ENCODE measurements at regions not wholly inside any gene's neighbourhood (a gene's known extent, or its start where the extent isn't known, plus 50 kb on each side); places are given as distances from the start of the nearest gene placed in this dataset.
"Not testable (repeated sequence)": the region's sequence is repeated elsewhere in the genome, so short reads cannot be mapped to it uniquely, and the experiment has no call there.

DNA sequence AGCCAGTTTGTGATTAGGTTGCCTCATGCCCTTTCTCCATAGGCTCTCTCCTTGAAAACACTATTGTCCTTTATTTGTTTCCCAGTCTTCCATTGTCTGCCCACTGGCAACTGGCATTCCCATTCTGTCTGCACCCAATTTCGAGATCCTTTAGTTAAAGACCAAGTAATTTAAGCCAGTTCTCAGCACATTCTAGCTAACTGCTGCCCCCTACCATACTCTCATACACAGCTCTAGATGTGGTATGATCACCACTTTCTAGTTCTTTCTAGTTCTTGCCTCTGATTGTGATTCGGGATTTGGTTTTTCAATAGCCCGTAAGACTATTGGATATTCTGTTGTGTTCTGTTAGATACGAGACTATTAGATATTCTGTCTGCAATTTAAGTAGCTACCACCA is 135.8 kb upstream of the TRPC5 start:
- POLR2A ChIA-PET, result no interaction called here
- Mint-ChIP-seq H3K27me3 (ENCODE audit: low read depth) (no peaks in the 10 kb centered on the region), H3K36me3 (ENCODE audit: low read depth) (no peaks in the 10 kb centered on the region), H3K27ac (no peak overlapping the region), H3K4me3 (no peak overlapping the region), H3K4me1 (ENCODE audit: low read depth) (no peaks in the 10 kb centered on the region), H3K9me3 (ENCODE audit: insufficient read depth) (no peaks in the 10 kb centered on the region)
- ATAC-seq (no peak), DNase-seq (no peak)
- CTCF ChIA-PET, result no interaction called here

DNA sequence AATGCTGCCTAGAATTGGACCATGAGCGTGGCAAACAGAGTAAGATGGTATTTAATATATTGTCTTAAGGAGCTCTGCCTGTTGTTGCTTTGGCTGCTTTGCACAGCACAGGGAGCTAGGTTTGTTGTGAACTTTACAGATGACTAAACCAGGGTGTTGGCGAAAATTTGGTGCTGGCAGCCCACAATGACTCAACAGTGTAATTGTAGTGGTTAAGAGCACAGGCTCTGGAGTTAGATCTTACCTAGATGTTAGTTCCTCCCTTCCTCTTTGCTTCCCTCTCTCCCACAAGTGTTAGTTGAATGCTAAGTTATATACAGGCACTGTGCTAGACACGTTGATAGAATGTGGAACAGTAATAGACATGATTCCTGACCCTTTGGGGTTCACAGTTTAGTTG is 128.9 kb upstream of the TRPC5 start:
- DNase-seq (no peak), ATAC-seq (no peak)
- no peak overlapping the region for H3K4me3 Mint-ChIP-seq
- H3K27ac Mint-ChIP-seq, result no peak overlapping the region
- no peaks in the 10 kb centered on the region for H3K9me3 Mint-ChIP-seq (ENCODE audit: insufficient read depth)
- POLR2A ChIA-PET, result no interaction called here
- H3K36me3 Mint-ChIP-seq (ENCODE audit: low read depth), result no peaks in the 10 kb centered on the region
- no peaks in the 10 kb centered on the region for H3K4me1 Mint-ChIP-seq (ENCODE audit: low read depth)
- no peaks in the 10 kb centered on the region for H3K27me3 Mint-ChIP-seq (ENCODE audit: low read depth)
- CTCF ChIA-PET, result no interaction called here

DNA sequence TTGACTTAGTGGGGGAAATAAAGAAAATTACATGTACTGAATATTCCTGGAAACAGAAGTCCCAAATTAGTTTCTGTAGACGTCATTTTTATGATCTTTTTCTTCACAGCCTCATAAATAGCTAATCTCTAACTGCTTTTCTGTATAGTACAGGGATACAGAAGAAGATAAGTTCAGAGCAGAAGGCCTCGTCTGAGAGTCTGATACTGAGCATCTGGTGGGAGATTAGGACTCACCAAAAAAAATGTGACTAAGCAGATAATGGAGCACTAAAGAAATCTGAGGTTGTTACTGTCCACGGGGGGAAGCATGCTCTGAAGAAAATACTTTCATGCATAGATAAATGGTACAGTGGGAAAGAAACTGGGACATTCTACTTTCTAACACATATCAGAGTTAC is 115.3 kb upstream of the TRPC5 start:
- no peak for DNase-seq
- Mint-ChIP-seq H3K36me3 (ENCODE audit: low read depth) (no peaks in the 10 kb centered on the region), H3K27ac (no peak overlapping the region), H3K4me3 (no peak overlapping the region), H3K27me3 (ENCODE audit: low read depth) (no peaks in the 10 kb centered on the region), H3K9me3 (ENCODE audit: insufficient read depth) (no peaks in the 10 kb centered on the region), H3K4me1 (ENCODE audit: low read depth) (no peaks in the 10 kb centered on the region)
- ChIA-PET CTCF (no interaction called here), POLR2A (no interaction called here)
- no peak for ATAC-seq

DNA sequence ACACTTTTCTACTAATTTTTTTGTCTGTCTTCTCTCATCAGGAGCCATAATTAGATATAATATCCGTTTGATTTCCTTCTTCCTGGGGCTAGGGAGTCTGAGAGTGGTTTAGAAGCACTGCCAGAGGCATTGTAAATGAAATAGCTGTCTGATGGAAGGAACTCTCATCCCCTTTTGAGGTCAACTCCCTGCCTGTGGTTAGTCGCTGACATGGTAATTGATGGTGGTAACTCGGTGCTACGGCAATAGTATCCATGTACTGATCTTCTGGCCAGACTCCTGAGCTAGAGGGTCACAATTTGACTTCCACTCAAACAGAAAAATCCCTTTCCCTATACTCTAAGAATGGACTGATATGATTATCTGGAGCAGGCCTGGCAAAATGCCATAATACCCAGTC is 108.1 kb upstream of the TRPC5 start:
- Mint-ChIP-seq H3K36me3 (ENCODE audit: low read depth) (no peaks in the 10 kb centered on the region), H3K4me3 (no peak overlapping the region), H3K9me3 (ENCODE audit: insufficient read depth) (no peaks in the 10 kb centered on the region), H3K27me3 (ENCODE audit: low read depth) (no peaks in the 10 kb centered on the region), H3K27ac (no peak overlapping the region), H3K4me1 (ENCODE audit: low read depth) (no peaks in the 10 kb centered on the region)
- ATAC-seq, result no peak
- ChIA-PET CTCF (no interaction called here), POLR2A (no interaction called here)
- DNase-seq, result no peak

DNA sequence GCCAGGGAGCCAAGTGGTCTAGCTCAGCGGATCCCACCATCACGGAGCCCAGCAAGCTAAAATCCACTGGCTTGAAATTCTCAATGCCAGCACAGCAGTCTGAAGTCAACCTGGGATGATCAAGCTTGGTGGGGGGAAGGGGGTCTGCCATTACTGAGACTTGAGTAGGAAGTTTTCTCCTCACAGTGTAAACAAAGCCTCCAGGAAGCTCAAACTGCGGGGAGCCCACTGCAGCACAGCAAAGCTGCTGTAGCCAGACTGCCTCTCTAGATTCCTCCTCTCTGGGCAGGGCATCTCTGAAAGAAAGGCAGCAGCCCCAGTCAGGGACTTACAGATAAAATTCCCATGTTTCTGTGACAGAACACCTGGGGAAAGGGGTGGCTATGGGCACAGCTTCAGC is 98.8 kb upstream of the TRPC5 start:
- H3K9me3 Mint-ChIP-seq (ENCODE audit: insufficient read depth); POLR2A ChIA-PET; H3K27me3 Mint-ChIP-seq (ENCODE audit: low read depth); H3K4me3 Mint-ChIP-seq; DNase-seq; CTCF ChIA-PET; ATAC-seq; H3K27ac Mint-ChIP-seq; H3K36me3 Mint-ChIP-seq (ENCODE audit: low read depth); H3K4me1 Mint-ChIP-seq (ENCODE audit: low read depth): not testable (repeated sequence)

DNA sequence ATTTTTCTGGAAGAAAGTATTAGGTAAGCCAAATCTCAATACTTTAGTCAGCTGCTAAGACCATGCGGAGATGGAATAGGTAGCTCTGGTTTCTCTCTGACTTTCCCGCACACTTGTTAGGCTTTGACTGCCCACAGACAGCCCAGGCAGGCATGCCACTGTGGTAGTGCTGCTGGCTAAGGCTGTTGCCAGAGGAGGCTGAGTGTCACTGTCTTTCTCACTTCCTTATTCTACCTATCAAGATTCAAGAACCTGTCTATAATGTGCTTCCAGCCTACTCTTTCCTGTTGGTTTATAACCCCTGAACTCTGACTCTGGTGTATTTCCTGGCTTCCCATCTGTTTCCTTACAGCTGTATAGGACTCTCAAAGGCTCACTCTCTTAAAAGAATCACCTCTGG is 81.8 kb upstream of the TRPC5 start:
- H3K4me3 Mint-ChIP-seq, result no peak overlapping the region
- ChIA-PET POLR2A (no interaction called here), CTCF (no interaction called here)
- no peaks in the 10 kb centered on the region for H3K9me3 Mint-ChIP-seq (ENCODE audit: insufficient read depth)
- DNase-seq (no peak), ATAC-seq (no peak)
- no peaks in the 10 kb centered on the region for H3K36me3 Mint-ChIP-seq (ENCODE audit: low read depth)
- H3K27me3 Mint-ChIP-seq (ENCODE audit: low read depth), result no peaks in the 10 kb centered on the region
- no peaks in the 10 kb centered on the region for H3K4me1 Mint-ChIP-seq (ENCODE audit: low read depth)
- H3K27ac Mint-ChIP-seq, result no peak overlapping the region

DNA sequence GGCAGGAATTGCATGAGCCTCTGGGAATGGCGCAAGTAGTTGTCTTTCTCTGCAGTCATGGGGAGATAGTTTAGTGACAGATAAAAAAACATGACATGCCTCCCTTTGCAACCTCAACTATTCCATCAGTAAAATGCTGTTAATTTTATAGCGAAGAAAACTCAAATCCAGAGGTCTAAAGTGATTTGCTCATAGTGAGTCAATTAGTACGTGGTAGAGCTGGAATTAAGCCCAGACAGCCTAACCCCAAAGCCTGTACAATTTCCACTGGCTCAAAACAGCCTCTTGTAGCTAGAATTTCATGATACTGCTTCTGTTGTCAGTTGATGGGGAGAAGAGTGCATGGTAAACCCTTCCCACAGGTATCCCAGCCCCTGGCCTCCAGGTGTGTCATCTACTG is 81.3 kb upstream of the TRPC5 start:
- POLR2A ChIA-PET, result no interaction called here

DNA sequence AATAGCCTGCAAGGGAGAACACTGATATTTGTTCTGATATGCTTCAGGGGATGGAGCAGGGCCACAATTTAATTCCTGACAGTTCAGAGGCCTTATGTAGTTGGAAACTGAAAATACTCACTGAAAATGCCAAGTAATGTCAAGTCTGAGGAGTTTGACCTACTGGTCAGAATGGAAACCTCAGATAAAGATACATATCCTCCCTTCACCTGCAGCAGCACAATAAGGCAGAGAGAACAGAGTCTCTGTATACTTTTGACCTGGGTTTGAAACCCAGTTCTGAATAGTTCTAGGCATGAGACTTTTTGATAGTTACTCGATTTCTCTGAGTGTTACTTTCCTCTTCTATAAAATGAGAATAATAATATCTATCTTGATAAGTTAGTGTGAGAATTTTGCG is 65.8 kb upstream of the TRPC5 start:
- Mint-ChIP-seq H3K4me1 (ENCODE audit: low read depth) (no peaks in the 10 kb centered on the region), H3K9me3 (ENCODE audit: insufficient read depth) (no peaks in the 10 kb centered on the region), H3K36me3 (ENCODE audit: low read depth) (no peaks in the 10 kb centered on the region), H3K4me3 (no peak overlapping the region), H3K27ac (no peak overlapping the region), H3K27me3 (ENCODE audit: low read depth) (no peaks in the 10 kb centered on the region)
- DNase-seq (no peak), ATAC-seq (no peak)
- ChIA-PET POLR2A (no interaction called here), CTCF (no interaction called here)

More for the DNA sequence above, 81.3 kb upstream of the TRPC5 start:
- Mint-ChIP-seq H3K4me3 (no peak overlapping the region), H3K36me3 (ENCODE audit: low read depth) (no peaks in the 10 kb centered on the region), H3K9me3 (ENCODE audit: insufficient read depth) (no peaks in the 10 kb centered on the region), H3K27me3 (ENCODE audit: low read depth) (no peaks in the 10 kb centered on the region), H3K27ac (no peak overlapping the region), H3K4me1 (ENCODE audit: low read depth) (no peaks in the 10 kb centered on the region)
- DNase-seq (no peak), ATAC-seq (no peak)
- CTCF ChIA-PET, result no interaction called here

DNA sequence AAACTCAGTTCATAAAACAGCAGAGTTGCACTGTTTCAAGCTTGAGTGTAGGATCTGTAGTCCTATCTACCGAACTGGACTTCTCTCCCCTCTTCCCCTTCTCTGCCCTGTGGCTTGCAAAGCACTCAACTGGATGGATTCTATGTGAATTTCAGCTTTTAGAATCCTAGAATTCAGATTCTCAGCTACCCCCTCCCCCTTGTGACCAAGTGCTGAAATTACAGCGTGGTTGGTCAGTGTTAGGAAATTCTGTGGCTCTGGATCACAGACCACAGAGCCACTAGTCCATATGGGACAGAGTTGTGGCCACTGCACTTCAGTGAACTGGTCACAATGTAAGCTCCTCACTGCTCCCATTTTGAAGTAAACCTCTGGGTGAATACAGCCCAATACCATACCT is 64.6 kb upstream of the TRPC5 start:
- CTCF ChIA-PET, result no interaction called here
- no peak for ATAC-seq

DNA sequence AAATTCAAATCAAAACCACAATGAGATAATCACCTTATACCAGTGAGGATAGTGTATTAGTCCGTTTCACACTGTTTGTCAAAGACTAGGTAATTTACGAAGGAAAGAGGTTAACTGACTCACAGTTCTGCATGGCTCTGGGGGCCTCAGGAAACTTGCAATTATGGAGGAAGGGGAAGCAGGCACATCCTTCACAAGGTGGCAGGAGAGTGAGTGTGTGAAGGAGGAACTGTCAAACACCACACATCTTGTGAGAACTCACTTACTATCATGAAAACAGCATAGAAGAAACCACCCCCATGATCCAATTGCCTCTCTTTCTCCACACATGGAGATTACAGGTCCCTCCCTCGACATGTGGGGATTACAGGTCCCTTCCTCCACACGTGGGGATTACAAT is 54.7 kb upstream of the TRPC5 start:
- ChIA-PET POLR2A (no interaction called here), CTCF (no interaction called here)
- Mint-ChIP-seq H3K27ac (no peak overlapping the region), H3K4me3 (no peak overlapping the region), H3K27me3 (ENCODE audit: low read depth) (no peaks in the 10 kb centered on the region), H3K4me1 (ENCODE audit: low read depth) (no peaks in the 10 kb centered on the region), H3K36me3 (ENCODE audit: low read depth) (no peaks in the 10 kb centered on the region), H3K9me3 (ENCODE audit: insufficient read depth) (no peaks in the 10 kb centered on the region)
- no peak for ATAC-seq
- DNase-seq, result no peak

More for the DNA sequence above, 64.6 kb upstream of the TRPC5 start:
- POLR2A ChIA-PET, result no interaction called here
- Mint-ChIP-seq H3K27me3 (ENCODE audit: low read depth) (no peaks in the 10 kb centered on the region), H3K9me3 (ENCODE audit: insufficient read depth) (no peaks in the 10 kb centered on the region), H3K4me1 (ENCODE audit: low read depth) (no peaks in the 10 kb centered on the region), H3K27ac (no peak overlapping the region), H3K36me3 (ENCODE audit: low read depth) (no peaks in the 10 kb centered on the region), H3K4me3 (no peak overlapping the region)
- DNase-seq, result no peak

Data from activated CD8-positive, alpha-beta T cell treated with anti-CD3 and anti-CD28 coated beads, Interleukin-2, amount 10 ng/mL, durations not matched to agents 7 days and 5 days (primary cell).